Adrenal gland (tissue), 5 donors: ENCODE measurements at regions not wholly inside any gene's neighbourhood (a gene's known extent, or its start where the extent isn't known, plus 50 kb on each side); places are given as distances from the start of the nearest gene placed in this dataset.

ENCODE experiments used
- POLR2A ChIP-seq, 2 donors: fragments of 450-650 bp; IDR thresholded peaks; one replicate each; pipeline ENCODE4 v1.6.1; 2017; ENCODE audit warnings: antibody characterized with exemption in 2 of 2, mild to moderate bottlenecking in 2 of 2, moderate library complexity in 1 of 2
- TF ChIP-seq, protein P1 (sequence below), 6 experiments: fragments of 450-650 bp in 4 of 6; fragments of 200-600 bp in 2 of 6; sonication (generic) in 1 of 6; IDR thresholded peaks; 1 replicate in 5 of 6; 2 replicates in 1 of 6; pipeline versions ENCODE4 v1.5.1 to v1.8.0; 2016 to 2021; ENCODE audit warnings: antibody characterized with exemption in 6 of 6, mild to moderate bottlenecking in 2 of 6, moderate library complexity in 1 of 6
- donor health status: DM: no; HTN: no; CAD: no.

DNA sequence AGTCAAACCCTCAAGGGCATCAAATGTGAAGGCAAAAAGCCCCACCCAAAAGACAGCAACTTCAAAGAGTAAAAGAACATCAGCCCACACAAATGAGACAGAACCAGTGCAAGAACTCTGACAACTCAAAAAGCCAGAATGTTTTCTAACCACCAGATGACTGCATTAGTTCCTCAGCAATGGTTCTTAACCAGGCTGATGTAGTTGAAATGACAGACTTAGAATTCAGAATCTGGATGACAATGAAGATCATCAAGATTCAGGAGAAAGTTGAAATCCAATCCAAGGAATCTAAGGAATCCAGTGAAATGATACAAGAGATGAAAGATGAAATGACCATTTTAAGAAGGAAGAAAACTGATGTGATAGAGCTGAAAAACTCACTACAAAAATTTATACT lies 339.7 kb downstream of the KIF4B start:
- TF ChIP-seq, protein P1, sequence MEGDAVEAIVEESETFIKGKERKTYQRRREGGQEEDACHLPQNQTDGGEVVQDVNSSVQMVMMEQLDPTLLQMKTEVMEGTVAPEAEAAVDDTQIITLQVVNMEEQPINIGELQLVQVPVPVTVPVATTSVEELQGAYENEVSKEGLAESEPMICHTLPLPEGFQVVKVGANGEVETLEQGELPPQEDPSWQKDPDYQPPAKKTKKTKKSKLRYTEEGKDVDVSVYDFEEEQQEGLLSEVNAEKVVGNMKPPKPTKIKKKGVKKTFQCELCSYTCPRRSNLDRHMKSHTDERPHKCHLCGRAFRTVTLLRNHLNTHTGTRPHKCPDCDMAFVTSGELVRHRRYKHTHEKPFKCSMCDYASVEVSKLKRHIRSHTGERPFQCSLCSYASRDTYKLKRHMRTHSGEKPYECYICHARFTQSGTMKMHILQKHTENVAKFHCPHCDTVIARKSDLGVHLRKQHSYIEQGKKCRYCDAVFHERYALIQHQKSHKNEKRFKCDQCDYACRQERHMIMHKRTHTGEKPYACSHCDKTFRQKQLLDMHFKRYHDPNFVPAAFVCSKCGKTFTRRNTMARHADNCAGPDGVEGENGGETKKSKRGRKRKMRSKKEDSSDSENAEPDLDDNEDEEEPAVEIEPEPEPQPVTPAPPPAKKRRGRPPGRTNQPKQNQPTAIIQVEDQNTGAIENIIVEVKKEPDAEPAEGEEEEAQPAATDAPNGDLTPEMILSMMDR (IDR thresholded peaks at IDR 0.05): no peak
- no peak for TF ChIP-seq POLR2A (IDR thresholded peaks at IDR 0.05)
